Panc1 (cell line): ENCODE measurements at regions not wholly inside any gene's neighbourhood (a gene's known extent, or its start where the extent isn't known, plus 50 kb on each side); places are given as distances from the start of the nearest gene placed in this dataset.
"Not testable (repeated sequence)": the region's sequence is repeated elsewhere in the genome, so short reads cannot be mapped to it uniquely, and the experiment has no call there.

Source experiments
- ATAC-seq: fragments of 200-7000 bp; cut with Tn5 transposase; 2 replicates; pipeline ENCODE4 v1.9.1; 2020; ENCODE audit warnings: mild to moderate bottlenecking, moderate library complexity
- BruUV-seq: library from RNA; stranded (reverse); fragments of 400-500 nt; replicated peaks from 2 replicates; lab custom pipeline; 2021; lab: Mats Ljungman, UMichigan
- CTCF ChIA-PET: fragments of 300-600 bp; sonication (Branson Sonifier 250); formaldehyde crosslinking; loops from one replicate; lab custom pipeline; 2022; ENCODE audit warnings: antibody characterized with exemption; lab: Charles Lee
- POLR2A ChIA-PET: fragments of 300-600 bp; sonication (Branson Sonifier 250); formaldehyde crosslinking; loops from one replicate; lab custom pipeline; 2022; ENCODE audit warnings: antibody characterized with exemption; lab: Charles Lee
- DNase-seq: peaks from one replicate; pipeline ENCODE4 v3.0.0-alpha.2; 2010; ENCODE audit warnings: low read depth, low spot score
- H3K27ac ChIP-seq: 2 replicates; pipeline ENCODE4 v1.5.1; 2011; ENCODE audit warnings: mild to moderate bottlenecking, low read length, inconsistent platforms
- H3K27me3 ChIP-seq: fragments of 200-500 bp; sonication (Bioruptor generic); 2 replicates; pipeline ENCODE4 v1.6.0; 2014; ENCODE audit warnings: low read length, inconsistent platforms; ENCODE audit not compliant: control insufficient read depth, insufficient read depth
- H3K36me3 ChIP-seq: fragments of 200-500 bp; sonication (Bioruptor generic); 2 replicates; pipeline ENCODE4 v1.5.1; 2014; ENCODE audit warnings: inconsistent platforms, mild to moderate bottlenecking, low read length, moderate library complexity; ENCODE audit not compliant: control insufficient read depth, insufficient read depth
- H3K4me1 ChIP-seq: 2 replicates; pipeline ENCODE4 v1.5.1; 2011; ENCODE audit warnings: inconsistent platforms, mild to moderate bottlenecking, low read length, moderate library complexity; ENCODE audit not compliant: control insufficient read depth, insufficient read depth
- H3K4me3 ChIP-seq, 2 experiments: 2 replicates each; pipeline ENCODE4 v1.5.1; 2011 to 2012; ENCODE audit warnings: low read depth in 2 of 2, low read length in 2 of 2, mild to moderate bottlenecking in 2 of 2, inconsistent platforms in 1 of 2, moderate library complexity in 1 of 2
- H3K9me3 ChIP-seq: fragments of 200-500 bp; sonication (Bioruptor generic); 2 replicates; pipeline ENCODE4 v1.5.1; 2014; ENCODE audit warnings: low read depth, mild to moderate bottlenecking, inconsistent platforms, low read length, moderate library complexity; ENCODE audit not compliant: control insufficient read depth, insufficient read depth
- POLR2AphosphoS5 ChIP-seq: IDR thresholded peaks from 2 replicates; pipeline ENCODE4 v1.6.1; 2012; ENCODE audit warnings: mild to moderate bottlenecking, low read depth, low read length, moderate library complexity
- in situ Hi-C: cut with HindIII; loops from 2 replicates; pipeline ENCODE4 v1.10.0; 2016; ENCODE audit warnings: low sequenced_read_pairs, low pct_unique_long_range_greater_than_20kb
- intact Hi-C: fragments of 100-400 bp; cut with micrococcal nuclease; formaldehyde crosslinking; loops from one replicate; pipeline ENCODE4 v1.10.0; 2022; ENCODE audit not compliant: unreplicated experiment

GRCh38 chr13:109267400-109267799 lies 519.0 kb downstream of the IRS2 start:
- BruUV-seq, intact Hi-C loops, CTCF ChIA-PET, H3K9me3 ChIP-seq, in situ Hi-C loops, ATAC-seq, H3K36me3 ChIP-seq, DNase-seq, H3K27me3 ChIP-seq, POLR2A ChIA-PET: not testable (repeated sequence)
- Histone ChIP-seq H3K4me3 (peak overlapping the region; percentile 42 to 53), H3K4me1 (peaks cover 13% of the 10 kb centered on the region), H3K27ac (peak overlapping the region; percentile 73)

GRCh38 chr13:109265438-109265742 lies 521.0 kb downstream of the IRS2 start:
- H3K27me3 ChIP-seq, ATAC-seq, intact Hi-C loops, DNase-seq, in situ Hi-C loops, H3K9me3 ChIP-seq, BruUV-seq, CTCF ChIA-PET, H3K36me3 ChIP-seq: not testable (repeated sequence)
- Histone ChIP-seq H3K4me1 (peaks cover 13% of the 10 kb centered on the region), H3K27ac (peak overlapping the region; percentile 78), H3K4me3 (peak overlapping the region; percentile 42 to 63)
- POLR2A ChIA-PET: interaction anchor here (0.6 kb wide), 1 partner anchor 402 kb away, joined by 3 read pairs; no protein-coding TSS in a partner anchor

GRCh38 chr13:109264603-109265437 lies 521.6 kb downstream of the IRS2 start:
- peak; percentile 45; the same call in 1 of the 2 replicates for TF ChIP-seq POLR2AphosphoS5
- in situ Hi-C loops, H3K27me3 ChIP-seq, DNase-seq, intact Hi-C loops, BruUV-seq, H3K9me3 ChIP-seq, CTCF ChIA-PET, H3K36me3 ChIP-seq: not testable (repeated sequence)
- peaks cover 13% of the 10 kb centered on the region for H3K4me1 ChIP-seq
- peak overlapping the region; percentile 86 for H3K27ac ChIP-seq
- POLR2A ChIA-PET: interaction anchor here (0.6 kb wide), 1 partner anchor 402 kb away, joined by 3 read pairs; no protein-coding TSS in a partner anchor
- ATAC-seq: peak; percentile 89
- peak overlapping the region; percentile 42 to 63 for H3K4me3 ChIP-seq

GRCh38 chr13:109257761-109258157 lies 528.6 kb downstream of the IRS2 start:
- in situ Hi-C loops, H3K27me3 ChIP-seq, CTCF ChIA-PET, DNase-seq, H3K36me3 ChIP-seq, BruUV-seq, ATAC-seq, H3K4me3 ChIP-seq, POLR2A ChIA-PET, H3K9me3 ChIP-seq: not testable (repeated sequence)
- peak overlapping the region; percentile 92 for H3K27ac ChIP-seq
- peaks cover 31% of the 10 kb centered on the region for H3K4me1 ChIP-seq
- intact Hi-C loops: loop anchor here (5.0 kb wide), 1 partner anchor 110 kb away; no protein-coding TSS in a partner anchor
